ENCODE measurements at regions not wholly inside any gene's neighbourhood (a gene's known extent, or its start where the extent isn't known, plus 50 kb on each side); places are given as distances from the start of the nearest gene placed in this dataset.

DNA sequence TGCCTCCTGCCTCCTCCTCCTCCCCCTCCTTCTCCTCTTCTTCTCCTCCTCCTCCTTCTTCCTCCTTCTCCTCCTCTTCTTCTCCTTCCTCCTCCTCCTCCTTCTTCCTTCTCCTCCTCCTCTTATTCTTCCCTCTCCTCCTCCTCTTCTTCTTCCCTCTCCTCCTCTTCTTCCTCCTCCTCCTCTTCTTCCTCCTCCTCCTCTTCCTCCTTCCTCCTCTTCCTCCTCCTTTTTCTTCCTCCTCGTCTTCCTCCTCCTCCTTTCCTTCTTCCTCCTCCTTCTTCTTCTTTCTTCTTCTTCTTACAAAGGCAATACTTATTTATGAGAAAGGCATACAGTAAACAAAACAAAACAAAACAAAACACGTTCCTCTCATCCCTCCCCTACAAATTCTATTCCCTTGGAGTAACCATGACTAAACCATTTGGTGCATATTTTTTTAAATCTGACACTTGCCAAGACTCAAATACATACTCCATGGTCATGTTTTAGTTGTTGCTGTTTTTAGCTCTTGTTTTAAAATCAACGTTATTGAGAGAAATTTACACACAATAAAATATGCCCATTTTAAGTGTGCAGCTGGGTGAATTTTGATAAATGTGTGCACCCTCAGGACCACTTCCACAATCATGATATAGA, 135.6 kb downstream of the FOXD1 start:
- TF ChIP-seq, protein P1, sequence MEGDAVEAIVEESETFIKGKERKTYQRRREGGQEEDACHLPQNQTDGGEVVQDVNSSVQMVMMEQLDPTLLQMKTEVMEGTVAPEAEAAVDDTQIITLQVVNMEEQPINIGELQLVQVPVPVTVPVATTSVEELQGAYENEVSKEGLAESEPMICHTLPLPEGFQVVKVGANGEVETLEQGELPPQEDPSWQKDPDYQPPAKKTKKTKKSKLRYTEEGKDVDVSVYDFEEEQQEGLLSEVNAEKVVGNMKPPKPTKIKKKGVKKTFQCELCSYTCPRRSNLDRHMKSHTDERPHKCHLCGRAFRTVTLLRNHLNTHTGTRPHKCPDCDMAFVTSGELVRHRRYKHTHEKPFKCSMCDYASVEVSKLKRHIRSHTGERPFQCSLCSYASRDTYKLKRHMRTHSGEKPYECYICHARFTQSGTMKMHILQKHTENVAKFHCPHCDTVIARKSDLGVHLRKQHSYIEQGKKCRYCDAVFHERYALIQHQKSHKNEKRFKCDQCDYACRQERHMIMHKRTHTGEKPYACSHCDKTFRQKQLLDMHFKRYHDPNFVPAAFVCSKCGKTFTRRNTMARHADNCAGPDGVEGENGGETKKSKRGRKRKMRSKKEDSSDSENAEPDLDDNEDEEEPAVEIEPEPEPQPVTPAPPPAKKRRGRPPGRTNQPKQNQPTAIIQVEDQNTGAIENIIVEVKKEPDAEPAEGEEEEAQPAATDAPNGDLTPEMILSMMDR (IDR thresholded peaks at IDR 0.05; ENCODE audit: low read length), result no peak
- TF ChIP-seq EZH2 (optimal IDR thresholded peaks at IDR 0.05; ENCODE audit: low read depth, low read length), result no peak
- TF ChIP-seq EZH2phosphoT487 (IDR thresholded peaks at IDR 0.05; ENCODE audit: low read length), result no peak

Data from MM.1S (cell line).